ENCODE measurements at regions not wholly inside any gene's neighbourhood (a gene's known extent, or its start where the extent isn't known, plus 50 kb on each side); places are given as distances from the start of the nearest gene placed in this dataset.

GRCh38 chr9:87793292-87793691 is 67.4 kb downstream of the CTSL start:
- no peak overlapping the region for H3K4me3 ChIP-seq (ENCODE audit: low read depth, low read length)
- no peak for TF ChIP-seq CTCF (IDR thresholded peaks at IDR 0.05; ENCODE audit: insufficient read depth, low read length, missing control alignments)
- peak; percentile 58 for DNase-seq (ENCODE audit: low read depth, low spot score)
- ChIA-PET POLR2A (interaction anchor here (0.5 to 1.2 kb wide), 3 partner anchors 15 to 93 kb away, joined by 3 read pairs; no protein-coding TSS in a partner anchor), CTCF (interaction anchor here (1.0 to 1.6 kb wide), 2 partner anchors 19 to 108 kb away, joined by 3 to 8 read pairs; no protein-coding TSS in a partner anchor)

- CTCF ChIA-PET: interaction anchor here (1.2 kb wide), 2 partner anchors 17 to 114 kb away, joined by 4 read pairs; no protein-coding TSS in a partner anchor
- POLR2A ChIA-PET: no interaction called here
- DNase-seq (ENCODE audit: low read depth, low spot score): no peak
Measured at GRCh38 chr9:87795178-87795577, 69.3 kb downstream of the CTSL start.

GRCh38 chr9:87796196-87796595 is 70.3 kb downstream of the CTSL start:
- ChIA-PET CTCF (interaction anchor here (1.2 to 1.9 kb wide), 2 partner anchors 111 to 115 kb away, joined by 4 to 7 read pairs; no protein-coding TSS in a partner anchor), POLR2A (no interaction called here)
- H3K4me3 ChIP-seq (ENCODE audit: low read depth, low read length): no peak overlapping the region
- no peak for DNase-seq (ENCODE audit: low read depth, low spot score)
- no peak for TF ChIP-seq CTCF (IDR thresholded peaks at IDR 0.05; ENCODE audit: insufficient read depth, low read length, missing control alignments)

More at GRCh38 chr9:87795178-87795577, 69.3 kb downstream of the CTSL start:
- no peak overlapping the region for H3K4me3 ChIP-seq (ENCODE audit: low read depth, low read length)
- TF ChIP-seq CTCF (IDR thresholded peaks at IDR 0.05; ENCODE audit: insufficient read depth, low read length, missing control alignments): no peak

- CTCF ChIA-PET: no interaction called here
Measured at GRCh38 chr9:87798261-87798833, 72.4 kb downstream of the CTSL start.

GRCh38 chr9:87799503-87799902 is 73.6 kb downstream of the CTSL start:
- no peak for TF ChIP-seq CTCF (IDR thresholded peaks at IDR 0.05; ENCODE audit: insufficient read depth, low read length, missing control alignments)
- no peak overlapping the region for H3K4me3 ChIP-seq (ENCODE audit: low read depth, low read length)
- CTCF ChIA-PET: interaction anchor here (1.3 kb wide), 1 partner anchor 13 kb away, joined by 4 read pairs; no protein-coding TSS in a partner anchor
- no peak for DNase-seq (ENCODE audit: low read depth, low spot score)
- POLR2A ChIA-PET: no interaction called here

More at GRCh38 chr9:87798261-87798833, 72.4 kb downstream of the CTSL start:
- no peak for TF ChIP-seq CTCF (IDR thresholded peaks at IDR 0.05; ENCODE audit: insufficient read depth, low read length, missing control alignments)
- no peak for DNase-seq (ENCODE audit: low read depth, low spot score)
- POLR2A ChIA-PET: no interaction called here
- H3K4me3 ChIP-seq (ENCODE audit: low read depth, low read length): no peak overlapping the region

- POLR2A ChIA-PET: no interaction called here
- no peak for TF ChIP-seq CTCF (IDR thresholded peaks at IDR 0.05; ENCODE audit: insufficient read depth, low read length, missing control alignments)
- no peak for DNase-seq (ENCODE audit: low read depth, low spot score)
- CTCF ChIA-PET: interaction anchor here (0.7 to 1.3 kb wide), 2 partner anchors 12 to 119 kb away, joined by 3 to 4 read pairs; no protein-coding TSS in a partner anchor
- no peak overlapping the region for H3K4me3 ChIP-seq (ENCODE audit: low read depth, low read length)
Measured at GRCh38 chr9:87800456-87800855, 74.5 kb downstream of the CTSL start.

Measured in AG04449 (cell line).